OCI-LY7 (cell line): ENCODE measurements at regions not wholly inside any gene's neighbourhood (a gene's known extent, or its start where the extent isn't known, plus 50 kb on each side); places are given as distances from the start of the nearest gene placed in this dataset.

Experiments
- EZH2phosphoT487 ChIP-seq: fragments of 200-600 bp; sonication (generic); IDR thresholded peaks from 2 replicates; pipeline ENCODE4 v1.6.1; 2018; ENCODE audit warnings: low read depth, borderline replicate concordance, mild to moderate bottlenecking, mixed run types, antibody characterized with exemption, low read length, moderate library complexity, mixed read lengths
- TF ChIP-seq, protein P1 (sequence below): fragments of 200-600 bp; sonication (generic); conservative IDR thresholded peaks from 2 replicates; pipeline ENCODE4 v1.5.1; 2014; ENCODE audit warnings: mild to moderate bottlenecking, antibody characterized with exemption, low read length, moderate library complexity, mixed read lengths

DNA sequence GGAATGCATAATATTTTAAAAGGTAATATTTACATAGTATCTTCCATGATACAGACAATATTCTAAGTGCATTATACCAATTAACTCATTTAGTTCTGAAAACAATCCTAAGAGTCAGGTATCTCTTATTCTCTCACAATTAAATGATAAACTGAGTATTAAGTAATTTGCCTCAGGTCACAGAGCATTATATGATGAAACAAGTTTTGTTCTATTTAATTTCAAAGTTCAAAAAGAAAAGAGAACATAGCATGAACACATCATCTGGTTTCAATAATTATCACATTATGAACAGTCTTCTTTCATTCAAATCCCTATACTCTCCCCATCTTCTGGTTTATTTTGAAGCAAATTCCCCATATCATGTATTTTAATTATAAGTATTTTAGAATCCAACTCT is 927.5 kb downstream of the ADGRL2 start:
- TF ChIP-seq, protein P1, sequence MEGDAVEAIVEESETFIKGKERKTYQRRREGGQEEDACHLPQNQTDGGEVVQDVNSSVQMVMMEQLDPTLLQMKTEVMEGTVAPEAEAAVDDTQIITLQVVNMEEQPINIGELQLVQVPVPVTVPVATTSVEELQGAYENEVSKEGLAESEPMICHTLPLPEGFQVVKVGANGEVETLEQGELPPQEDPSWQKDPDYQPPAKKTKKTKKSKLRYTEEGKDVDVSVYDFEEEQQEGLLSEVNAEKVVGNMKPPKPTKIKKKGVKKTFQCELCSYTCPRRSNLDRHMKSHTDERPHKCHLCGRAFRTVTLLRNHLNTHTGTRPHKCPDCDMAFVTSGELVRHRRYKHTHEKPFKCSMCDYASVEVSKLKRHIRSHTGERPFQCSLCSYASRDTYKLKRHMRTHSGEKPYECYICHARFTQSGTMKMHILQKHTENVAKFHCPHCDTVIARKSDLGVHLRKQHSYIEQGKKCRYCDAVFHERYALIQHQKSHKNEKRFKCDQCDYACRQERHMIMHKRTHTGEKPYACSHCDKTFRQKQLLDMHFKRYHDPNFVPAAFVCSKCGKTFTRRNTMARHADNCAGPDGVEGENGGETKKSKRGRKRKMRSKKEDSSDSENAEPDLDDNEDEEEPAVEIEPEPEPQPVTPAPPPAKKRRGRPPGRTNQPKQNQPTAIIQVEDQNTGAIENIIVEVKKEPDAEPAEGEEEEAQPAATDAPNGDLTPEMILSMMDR: no peak
- TF ChIP-seq EZH2phosphoT487: no peak
